NCI-H2196 (cell line): ENCODE measurements at regions not wholly inside any gene's neighbourhood (a gene's known extent, or its start where the extent isn't known, plus 50 kb on each side); places are given as distances from the start of the nearest gene placed in this dataset.
"Not testable (repeated sequence)": the region's sequence is repeated elsewhere in the genome, so short reads cannot be mapped to it uniquely, and the experiment has no call there.

Experiments used
- DNase-seq: peaks from one replicate; lab custom pipeline; 2025; ENCODE audit not compliant: unreplicated experiment; lab: John Stamatoyannopoulos, UW

DNA sequence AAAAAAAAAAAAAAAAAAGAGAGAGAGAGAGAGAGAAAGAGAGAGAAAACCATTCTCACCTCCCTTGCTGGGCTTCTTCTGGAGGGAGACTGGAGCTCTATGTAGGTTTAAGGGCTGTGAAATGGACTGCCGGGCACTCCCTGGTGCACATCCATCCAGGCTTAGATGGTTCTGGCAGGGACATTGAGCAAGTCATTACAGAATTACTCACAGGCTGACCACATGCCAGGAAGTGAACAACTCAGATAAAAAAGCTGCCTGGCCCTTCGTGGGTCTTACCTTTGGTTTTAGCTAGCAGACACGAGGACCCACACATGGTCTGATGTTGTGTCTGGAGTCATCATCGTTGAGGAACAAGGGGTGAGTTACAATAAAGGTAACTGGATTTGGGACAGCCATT is 847.4 kb upstream of the EEF2KMT start:
- DNase-seq = no peak

DNA sequence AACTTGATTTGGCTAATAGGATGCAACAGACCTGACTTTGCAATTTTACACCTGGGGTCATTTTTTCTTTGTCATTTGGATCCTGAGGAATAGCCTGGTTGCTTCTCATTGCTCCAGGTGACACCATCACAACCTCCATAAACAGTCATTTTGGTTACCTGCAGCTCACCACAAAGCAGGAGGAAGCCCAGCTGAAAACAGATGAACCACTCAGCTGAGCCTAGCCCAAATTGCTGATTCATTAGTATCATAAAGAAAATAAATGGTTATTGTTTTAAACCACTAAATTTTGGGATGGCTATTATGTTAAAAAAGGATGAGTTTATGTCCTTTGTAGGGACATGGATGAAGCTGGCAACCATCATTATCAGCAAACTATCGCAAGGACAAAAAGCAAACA is 841.0 kb upstream of the EEF2KMT start:
- no peak for DNase-seq

GRCh38 chr16:5932906-5933305 is 835.3 kb upstream of the EEF2KMT start:
- DNase-seq = no peak

DNA sequence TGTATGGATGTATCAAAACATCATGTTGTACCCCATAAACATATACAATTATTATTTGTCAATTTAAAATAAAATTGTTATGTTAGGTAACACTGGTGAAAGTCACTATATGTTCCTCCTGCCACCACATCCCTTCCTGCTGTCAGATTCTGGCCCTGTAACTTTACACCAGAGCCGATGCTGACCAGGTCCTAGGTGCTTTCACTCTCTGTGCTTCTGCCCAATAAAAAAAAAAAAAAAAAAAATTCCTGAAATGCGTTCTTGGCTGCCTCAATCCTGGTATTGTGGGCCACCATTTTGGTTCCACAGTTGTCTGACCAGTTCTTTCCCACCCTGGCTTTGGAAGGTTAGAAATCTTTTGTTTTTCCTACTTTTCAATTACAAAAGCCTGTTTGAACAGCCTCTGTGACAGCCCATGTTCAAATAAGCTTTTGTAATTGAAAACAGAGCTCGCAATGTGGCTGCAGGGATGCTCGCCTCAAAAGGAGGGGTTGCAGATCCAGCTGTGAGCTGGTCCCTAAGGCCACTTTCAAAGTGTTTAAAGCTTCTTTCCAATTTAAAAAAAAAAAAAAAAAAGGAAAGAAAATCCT is 831.0 kb upstream of the EEF2KMT start:
- DNase-seq = no peak

- DNase-seq = no peak
These were observed 828.3 kb upstream of the EEF2KMT start for GRCh38 chr16:5925850-5926249.

DNA sequence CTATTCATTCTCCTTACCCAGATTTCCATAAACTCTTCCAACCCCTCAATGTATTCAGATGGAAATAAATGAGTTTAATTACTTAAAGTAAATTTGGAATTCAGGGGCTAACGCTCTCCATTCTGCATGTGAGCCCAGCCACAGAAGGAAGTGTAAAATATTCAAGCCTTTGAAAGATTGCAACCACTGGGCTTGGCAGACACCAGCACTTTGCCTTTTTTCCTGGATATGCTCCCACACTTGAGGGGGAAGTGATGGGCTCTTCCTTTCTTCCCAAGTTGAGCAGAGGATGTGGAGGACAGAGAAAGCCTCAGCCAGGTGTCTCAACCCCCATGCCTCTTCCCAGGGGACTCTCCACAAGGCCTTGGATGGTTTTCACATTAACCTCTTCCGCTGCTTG is 825.1 kb upstream of the EEF2KMT start:
- DNase-seq = no peak

GRCh38 chr16:5918567-5919130 is 821.1 kb upstream of the EEF2KMT start:
- DNase-seq = no peak

GRCh38 chr16:5917436-5918195 is 820.0 kb upstream of the EEF2KMT start:
- no peak for DNase-seq

- DNase-seq = no peak
These were observed 819.2 kb upstream of the EEF2KMT start for GRCh38 chr16:5916711-5917191.

GRCh38 chr16:5911241-5911640 is 813.6 kb upstream of the EEF2KMT start:
- DNase-seq = no peak

- not testable (repeated sequence) for DNase-seq
These were observed 812.0 kb upstream of the EEF2KMT start for GRCh38 chr16:5909556-5909955.

DNA sequence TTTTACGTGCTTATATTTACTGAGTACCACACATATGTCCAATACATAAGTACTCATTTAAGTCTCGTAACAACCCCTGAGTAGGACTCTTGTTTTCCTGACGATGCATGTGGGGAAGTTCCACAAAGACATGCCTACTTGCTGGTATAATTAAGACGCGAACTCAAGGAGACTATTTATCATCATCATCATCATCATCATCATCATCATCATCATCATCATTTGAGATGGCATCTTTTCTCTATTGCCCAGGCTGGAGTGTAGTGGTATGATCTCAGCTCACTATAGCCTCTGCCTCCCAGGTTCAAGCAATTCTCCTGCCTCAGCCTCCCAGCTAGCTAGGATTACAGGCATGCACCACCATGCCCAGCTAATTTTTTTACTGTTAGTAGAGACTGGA is 809.9 kb upstream of the EEF2KMT start:
- no peak for DNase-seq

GRCh38 chr16:5906351-5906750 is 808.8 kb upstream of the EEF2KMT start:
- no peak for DNase-seq

DNA sequence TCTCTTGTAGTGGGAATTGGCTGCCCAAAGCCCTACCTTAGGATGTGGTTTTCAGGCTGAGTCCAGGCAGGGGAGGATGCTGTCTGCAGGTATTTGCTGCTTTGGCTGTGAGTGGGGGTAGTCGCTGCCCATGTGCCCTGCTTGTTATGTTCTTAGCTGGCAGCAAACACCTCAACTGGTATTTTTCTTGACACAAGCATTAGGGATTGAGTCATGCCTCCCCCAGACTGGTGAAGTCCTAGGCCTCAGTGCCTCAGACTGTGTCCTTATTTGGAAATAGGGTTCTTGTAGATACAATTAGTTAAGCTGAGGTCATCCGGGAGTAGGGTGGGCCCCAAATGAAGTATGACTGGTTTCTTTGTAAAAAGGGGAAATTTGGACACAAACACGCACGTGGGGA is 808.3 kb upstream of the EEF2KMT start:
- no peak for DNase-seq

- DNase-seq = no peak
These were observed 806.2 kb upstream of the EEF2KMT start for GRCh38 chr16:5903832-5904231.

- DNase-seq = no peak
These were observed 805.6 kb upstream of the EEF2KMT start for GRCh38 chr16:5903153-5903552.

GRCh38 chr16:5900046-5900445 is 802.5 kb upstream of the EEF2KMT start:
- no peak for DNase-seq

GRCh38 chr16:5895976-5896375 is 798.4 kb upstream of the EEF2KMT start:
- DNase-seq = no peak

DNA sequence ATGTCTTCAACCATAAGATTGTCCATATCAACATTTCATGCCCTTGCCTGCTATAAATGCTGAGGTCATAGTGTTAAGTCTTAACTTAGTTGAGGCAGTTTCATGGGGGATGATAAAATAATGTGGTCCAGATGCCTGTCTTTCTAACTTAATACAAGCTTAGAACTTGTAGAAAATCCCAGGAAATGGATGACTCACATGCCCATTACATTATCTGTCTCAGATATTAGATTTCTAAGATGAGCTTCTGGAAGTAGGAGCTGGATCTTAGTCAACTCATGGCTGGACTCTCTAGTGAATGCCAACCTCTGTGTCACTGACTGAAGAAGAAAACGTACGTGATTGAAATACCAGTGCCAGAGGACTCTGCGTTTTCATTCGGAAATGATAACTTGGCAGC is 797.5 kb upstream of the EEF2KMT start:
- no peak for DNase-seq

- DNase-seq = no peak
These were observed 793.7 kb upstream of the EEF2KMT start for GRCh38 chr16:5891296-5891695.

DNA sequence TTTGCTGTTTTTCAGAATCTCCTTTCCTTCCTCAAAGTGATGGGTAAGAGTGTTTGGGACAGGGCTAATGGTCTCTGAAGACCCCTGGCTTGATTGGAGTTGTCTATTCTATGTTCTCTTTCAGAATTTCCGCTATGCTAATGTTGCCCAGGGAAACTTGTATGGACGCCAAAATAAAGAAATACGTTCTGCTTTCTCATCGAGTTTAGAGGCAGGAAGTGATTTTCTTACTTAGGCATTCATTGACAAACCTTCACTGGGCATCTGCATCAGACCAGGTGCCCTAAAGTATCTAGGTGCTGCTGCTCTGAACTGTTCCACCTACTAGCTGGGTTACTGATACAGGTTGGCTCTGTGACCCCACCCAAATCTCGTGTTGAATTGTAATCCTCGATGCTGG is 787.9 kb upstream of the EEF2KMT start:
- no peak for DNase-seq

- DNase-seq = no peak
These were observed 787.4 kb upstream of the EEF2KMT start for GRCh38 chr16:5884996-5885395.
